Osteocyte (in vitro differentiated cells): ENCODE measurements at regions not wholly inside any gene's neighbourhood (a gene's known extent, or its start where the extent isn't known, plus 50 kb on each side); places are given as distances from the start of the nearest gene placed in this dataset.

Experiments
- DNase-seq: peaks from one replicate; pipeline ENCODE4 v3.0.0; 2021; ENCODE audit warnings: mixed read lengths; ENCODE audit not compliant: unreplicated experiment; ENCODE audit errors: extremely low spot score
- H3K27ac Mint-ChIP-seq: one replicate; pipeline ENCODE4 v1.8.0; 2021; ENCODE audit warnings: mild to moderate bottlenecking, mixed read lengths; ENCODE audit not compliant: unreplicated experiment
- H3K27me3 Mint-ChIP-seq: one replicate; pipeline ENCODE4 v1.8.0; 2021; ENCODE audit warnings: mixed read lengths; ENCODE audit not compliant: unreplicated experiment
- H3K36me3 Mint-ChIP-seq: one replicate; pipeline ENCODE4 v1.8.0; 2021; ENCODE audit warnings: mixed read lengths; ENCODE audit not compliant: unreplicated experiment
- H3K4me1 Mint-ChIP-seq: one replicate; pipeline ENCODE4 v1.8.0; 2021; ENCODE audit warnings: mixed read lengths; ENCODE audit not compliant: unreplicated experiment
- H3K4me3 Mint-ChIP-seq: one replicate; pipeline ENCODE4 v1.8.0; 2021; ENCODE audit warnings: mild to moderate bottlenecking, moderate library complexity, mixed read lengths; ENCODE audit not compliant: unreplicated experiment
- H3K9me3 Mint-ChIP-seq: one replicate; pipeline ENCODE4 v1.8.0; 2021; ENCODE audit warnings: mixed read lengths; ENCODE audit not compliant: unreplicated experiment
- CTCF ChIP-seq: fragments of 200-600 bp; sonication (generic); IDR thresholded peaks from 2 replicates; pipeline ENCODE4 v1.5.0; 2021; ENCODE audit warnings: antibody characterized with exemption, mild to moderate bottlenecking, moderate library complexity

- DNase-seq = no peak
- no peak for TF ChIP-seq CTCF
- Mint-ChIP-seq H3K4me1 (peaks cover 9% of the 10 kb centered on the region), H3K27me3 (no peaks in the 10 kb centered on the region), H3K9me3 (peaks cover 11% of the 10 kb centered on the region), H3K4me3 (no peak overlapping the region), H3K27ac (no peak overlapping the region), H3K36me3 (no peaks in the 10 kb centered on the region)
Observed at GRCh38 chr17:13788385-13788784, 186.7 kb upstream of the HS3ST3A1 start.

- no peaks in the 10 kb centered on the region for H3K27me3 Mint-ChIP-seq
- no peak for DNase-seq
- H3K4me1 Mint-ChIP-seq = peaks cover 5% of the 10 kb centered on the region
- TF ChIP-seq CTCF = no peak
- no peak overlapping the region for H3K4me3 Mint-ChIP-seq
- H3K36me3 Mint-ChIP-seq = no peaks in the 10 kb centered on the region
- H3K27ac Mint-ChIP-seq = no peak overlapping the region
- peaks cover 11% of the 10 kb centered on the region for H3K9me3 Mint-ChIP-seq
Observed at GRCh38 chr17:13792314-13792713, 190.6 kb upstream of the HS3ST3A1 start.

- Mint-ChIP-seq H3K4me1 (peaks cover 5% of the 10 kb centered on the region), H3K4me3 (no peak overlapping the region), H3K9me3 (peaks cover 11% of the 10 kb centered on the region), H3K36me3 (no peaks in the 10 kb centered on the region), H3K27ac (no peak overlapping the region), H3K27me3 (no peaks in the 10 kb centered on the region)
- TF ChIP-seq CTCF = no peak
- no peak for DNase-seq
Observed at GRCh38 chr17:13793951-13794350, 192.2 kb upstream of the HS3ST3A1 start.

- no peaks in the 10 kb centered on the region for H3K9me3 Mint-ChIP-seq
- no peak overlapping the region for H3K27ac Mint-ChIP-seq
- no peaks in the 10 kb centered on the region for H3K4me1 Mint-ChIP-seq
- H3K36me3 Mint-ChIP-seq = no peaks in the 10 kb centered on the region
- no peak overlapping the region for H3K4me3 Mint-ChIP-seq
- TF ChIP-seq CTCF = no peak
- no peak for DNase-seq
- no peaks in the 10 kb centered on the region for H3K27me3 Mint-ChIP-seq
Observed at GRCh38 chr17:13797863-13798262, 196.1 kb upstream of the HS3ST3A1 start.

GRCh38 chr17:13806092-13806491 lies 204.4 kb upstream of the HS3ST3A1 start:
- no peaks in the 10 kb centered on the region for H3K36me3 Mint-ChIP-seq
- TF ChIP-seq CTCF = no peak
- H3K9me3 Mint-ChIP-seq = no peaks in the 10 kb centered on the region
- no peak overlapping the region for H3K4me3 Mint-ChIP-seq
- peaks cover 7% of the 10 kb centered on the region for H3K27me3 Mint-ChIP-seq
- no peaks in the 10 kb centered on the region for H3K4me1 Mint-ChIP-seq
- no peak overlapping the region for H3K27ac Mint-ChIP-seq
- no peak for DNase-seq
